Sigmoid colon (tissue), 3 donors: ENCODE measurements at regions not wholly inside any gene's neighbourhood (a gene's known extent, or its start where the extent isn't known, plus 50 kb on each side); places are given as distances from the start of the nearest gene placed in this dataset.

ENCODE experiments used
- CTCF ChIP-seq, 4 experiments: fragments of 450-650 bp in 3 of 4; fragments of 200-600 bp in 1 of 4; IDR thresholded peaks; one replicate each; pipeline ENCODE4 v1.5.1; 2016 to 2019; ENCODE audit warnings: antibody characterized with exemption in 4 of 4, mild to moderate bottlenecking in 3 of 4, moderate library complexity in 2 of 4
- POLR2A ChIP-seq, 2 donors: fragments of 450-650 bp; IDR thresholded peaks; one replicate each; pipeline ENCODE4 v1.6.1; 2016; ENCODE audit warnings: antibody characterized with exemption in 2 of 2, mild to moderate bottlenecking in 2 of 2, moderate library complexity in 2 of 2

- TF ChIP-seq CTCF (IDR thresholded peaks at IDR 0.05), result no peak
- no peak for TF ChIP-seq POLR2A (IDR thresholded peaks at IDR 0.05)
Measured at GRCh38 chr2:151186011-151186410, 75.7 kb downstream of the RBM43 start.
